ENCODE measurements at regions not wholly inside any gene's neighbourhood (a gene's known extent, or its start where the extent isn't known, plus 50 kb on each side); places are given as distances from the start of the nearest gene placed in this dataset.

GRCh38 chr2:126790987-126791780 lies 107.5 kb upstream of the TEX51 start:
- no peak overlapping the region for H3K27ac ChIP-seq
- DNase-seq (ENCODE audit: low read depth, low spot score): no peak

- DNase-seq (ENCODE audit: low read depth, low spot score): no peak
- no peak overlapping the region for H3K27ac ChIP-seq
These were observed 106.5 kb upstream of the TEX51 start for GRCh38 chr2:126792186-126792585.

DNA sequence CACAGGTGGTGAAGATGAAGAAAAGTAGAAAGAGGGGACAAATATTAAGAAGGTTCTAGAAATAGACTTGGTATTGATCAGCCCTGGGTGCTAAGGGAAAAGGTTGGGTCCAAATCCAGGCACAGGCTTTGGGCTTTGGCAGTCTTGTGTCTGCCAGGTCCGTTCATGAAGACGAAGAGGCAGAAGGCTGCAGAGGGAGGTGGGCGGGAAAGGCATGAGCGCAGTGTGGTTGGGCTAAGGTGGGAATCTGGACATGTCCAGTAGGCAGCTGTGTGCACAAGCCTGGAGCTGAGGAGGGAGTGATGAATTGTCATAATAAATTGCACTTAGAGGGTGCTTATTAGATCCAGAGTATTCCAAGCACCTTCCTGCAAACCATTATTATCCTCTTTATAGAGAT lies 105.7 kb upstream of the TEX51 start:
- H3K27ac ChIP-seq: no peak overlapping the region
- no peak for DNase-seq (ENCODE audit: low read depth, low spot score)

- DNase-seq (ENCODE audit: low read depth, low spot score): no peak
These were observed 104.6 kb upstream of the TEX51 start for GRCh38 chr2:126793885-126794613.

GRCh38 chr2:126795656-126796055 lies 103.0 kb upstream of the TEX51 start:
- no peak for DNase-seq (ENCODE audit: low read depth, low spot score)

More at GRCh38 chr2:126793885-126794613, 104.6 kb upstream of the TEX51 start:
- H3K27ac ChIP-seq: no peak overlapping the region

GRCh38 chr2:126796931-126797621 lies 101.6 kb upstream of the TEX51 start:
- no peak for DNase-seq (ENCODE audit: low read depth, low spot score)
- H3K27ac ChIP-seq: no peak overlapping the region

More at GRCh38 chr2:126795656-126796055, 103.0 kb upstream of the TEX51 start:
- H3K27ac ChIP-seq: no peak overlapping the region

DNA sequence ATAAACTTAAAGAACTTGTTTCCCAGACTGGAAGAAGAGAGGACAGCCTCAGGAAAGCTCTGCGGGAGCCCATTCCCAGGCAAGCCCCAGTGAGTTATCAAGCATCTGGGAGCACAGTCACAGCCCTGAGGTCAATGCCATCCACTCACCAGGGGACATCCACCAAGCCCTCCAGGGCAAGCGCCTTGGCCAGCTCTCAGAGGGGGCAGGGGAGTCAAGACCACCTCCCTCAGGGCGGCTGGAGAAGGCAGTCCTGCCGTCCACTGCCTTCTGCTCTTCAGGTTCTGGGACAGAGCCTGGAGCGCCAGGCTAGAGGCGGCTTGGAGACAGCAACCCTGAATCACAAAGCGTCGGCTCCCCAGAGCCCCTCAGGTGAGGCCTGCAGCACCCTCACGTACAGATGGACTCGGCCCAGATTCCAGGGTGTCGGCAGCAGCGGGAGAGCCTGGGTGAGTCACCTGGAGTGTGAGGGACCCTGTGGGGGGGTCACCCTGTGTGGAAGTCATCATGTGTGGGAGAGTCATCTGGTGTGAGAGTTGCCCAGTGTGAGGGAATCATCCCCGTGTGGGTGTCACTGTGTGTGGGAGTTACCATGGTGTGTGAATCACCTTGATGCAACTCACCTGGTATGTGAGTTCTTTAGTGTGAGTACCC lies 100.9 kb upstream of the TEX51 start:
- no peak overlapping the region for H3K27ac ChIP-seq
- DNase-seq (ENCODE audit: low read depth, low spot score): no peak

DNA sequence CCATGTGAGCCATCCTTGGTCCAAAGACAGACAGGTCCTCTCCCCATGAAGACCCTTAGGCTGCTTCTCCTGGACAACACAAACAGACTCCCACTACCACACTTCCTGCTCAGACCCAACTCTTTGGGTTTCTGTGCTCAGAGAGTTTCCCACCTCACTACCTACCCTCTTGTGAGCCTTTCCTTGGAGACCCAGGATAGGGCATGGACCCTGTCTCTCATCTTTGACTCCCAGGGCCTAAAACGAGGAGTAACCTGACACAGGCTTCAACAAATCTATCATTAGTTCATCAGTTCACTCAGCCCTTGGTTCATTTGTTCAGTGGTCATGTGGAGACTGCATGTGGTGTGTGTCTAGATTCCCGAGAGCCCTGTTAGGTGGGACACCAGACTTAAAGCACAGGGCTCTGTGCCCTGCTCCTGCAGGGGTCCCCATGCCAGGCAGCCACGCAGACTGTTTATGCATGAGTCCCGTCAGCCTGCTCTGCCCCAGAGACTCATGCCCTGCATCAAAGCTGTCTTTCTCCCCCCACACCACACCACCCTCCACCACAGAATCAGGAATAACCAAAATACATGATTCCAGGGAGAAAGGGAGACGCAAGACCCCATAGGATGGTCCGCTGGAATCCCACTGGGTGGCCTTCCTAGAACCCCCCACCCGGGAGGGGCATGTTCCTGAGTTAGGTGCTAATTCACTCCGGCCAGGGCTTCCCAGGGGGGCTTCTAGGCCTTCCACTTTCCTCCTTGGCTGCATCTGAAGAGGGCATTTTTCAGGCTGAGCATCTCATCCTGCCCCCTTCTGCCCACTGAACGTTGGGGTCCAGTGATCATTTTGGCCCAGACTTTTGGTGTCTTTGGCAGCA lies 100.2 kb upstream of the TEX51 start:
- no peak for DNase-seq (ENCODE audit: low read depth, low spot score)
- no peak overlapping the region for H3K27ac ChIP-seq

GRCh38 chr2:126799301-126799700 lies 99.4 kb upstream of the TEX51 start:
- no peak overlapping the region for H3K27ac ChIP-seq

DNA sequence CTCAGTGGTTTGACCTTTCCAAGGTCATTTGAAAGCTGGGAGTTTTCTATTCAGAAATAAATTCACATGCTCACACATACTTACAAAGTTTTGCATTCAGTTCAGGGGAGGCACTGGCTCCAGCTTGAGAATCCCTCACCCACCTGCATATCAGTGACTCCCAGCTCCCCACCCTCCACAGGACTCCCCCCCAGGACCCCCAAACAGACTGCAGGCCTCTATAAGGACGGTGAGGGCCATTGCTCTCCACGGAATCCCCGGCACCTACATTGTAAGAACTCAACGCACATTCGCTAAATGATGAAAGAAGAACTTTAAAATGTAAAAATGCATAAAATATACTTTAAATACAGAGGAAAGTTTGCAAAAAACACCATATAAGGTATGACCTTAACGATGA lies 97.2 kb upstream of the TEX51 start:
- no peak for DNase-seq (ENCODE audit: low read depth, low spot score)
- no peak overlapping the region for H3K27ac ChIP-seq

More at GRCh38 chr2:126799301-126799700, 99.4 kb upstream of the TEX51 start:
- DNase-seq (ENCODE audit: low read depth, low spot score): no peak

DNA sequence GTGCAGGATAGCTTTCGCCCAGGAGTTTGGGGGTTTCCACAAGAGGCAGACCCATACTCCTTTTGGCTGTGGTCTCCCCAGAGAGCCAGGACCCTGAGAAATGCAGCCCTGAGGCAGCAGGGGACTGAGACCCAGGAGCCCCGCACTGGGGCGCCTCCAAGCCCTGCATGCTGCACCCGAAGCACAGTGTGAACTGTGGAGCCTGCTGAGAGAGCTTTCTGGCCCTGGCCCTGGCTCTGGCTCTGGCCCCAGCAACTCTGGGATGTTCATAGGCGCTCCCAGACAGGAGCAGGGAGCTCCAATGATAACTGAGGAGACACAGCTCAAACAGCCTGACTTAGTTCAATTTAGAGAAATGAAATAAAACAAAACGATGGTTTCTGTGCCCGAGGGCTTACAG lies 96.4 kb upstream of the TEX51 start:
- no peak for DNase-seq (ENCODE audit: low read depth, low spot score)
- H3K27ac ChIP-seq: no peak overlapping the region

- DNase-seq (ENCODE audit: low read depth, low spot score): no peak
- H3K27ac ChIP-seq: no peak overlapping the region
These were observed 95.8 kb upstream of the TEX51 start for GRCh38 chr2:126802774-126803433.

DNA sequence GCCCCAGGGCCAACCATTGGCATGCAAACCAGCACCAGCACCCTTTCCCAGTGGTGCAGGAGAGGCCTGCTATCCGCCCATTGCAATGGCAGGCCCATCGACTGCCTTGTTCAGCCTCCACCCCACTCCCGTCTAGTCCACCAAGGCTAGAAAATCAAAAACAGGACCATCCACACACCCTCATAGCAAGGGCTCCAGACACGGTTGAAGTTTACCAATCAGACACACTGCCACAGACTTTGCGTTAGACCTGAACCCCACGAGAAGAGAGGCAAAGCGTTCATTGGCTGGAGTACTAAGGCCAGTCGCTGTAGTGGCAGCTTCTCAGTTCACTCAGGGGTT lies 95.3 kb upstream of the TEX51 start:
- H3K27ac ChIP-seq: no peak overlapping the region
- no peak for DNase-seq (ENCODE audit: low read depth, low spot score)

DNA sequence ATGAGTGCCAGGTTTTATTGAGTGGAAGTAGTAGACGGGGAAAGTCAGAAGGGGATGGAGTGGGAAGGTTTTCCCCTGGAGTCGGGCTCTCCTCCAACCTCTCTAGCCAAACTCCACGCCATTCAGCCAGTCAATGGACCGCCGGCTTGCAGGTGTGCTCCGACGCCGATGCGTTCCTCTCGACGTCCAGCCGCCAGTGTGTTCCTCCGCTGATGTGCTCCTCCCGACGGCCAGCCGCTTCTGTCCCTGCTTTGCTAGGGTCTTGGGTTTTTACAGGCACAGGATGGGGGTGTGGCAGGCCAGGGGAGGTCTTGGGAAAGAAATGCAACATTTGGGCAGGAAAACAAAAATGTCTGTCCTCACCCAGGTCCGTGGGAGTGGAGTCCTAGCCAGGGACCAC lies 94.3 kb upstream of the TEX51 start:
- no peak overlapping the region for H3K27ac ChIP-seq
- no peak for DNase-seq (ENCODE audit: low read depth, low spot score)

DNA sequence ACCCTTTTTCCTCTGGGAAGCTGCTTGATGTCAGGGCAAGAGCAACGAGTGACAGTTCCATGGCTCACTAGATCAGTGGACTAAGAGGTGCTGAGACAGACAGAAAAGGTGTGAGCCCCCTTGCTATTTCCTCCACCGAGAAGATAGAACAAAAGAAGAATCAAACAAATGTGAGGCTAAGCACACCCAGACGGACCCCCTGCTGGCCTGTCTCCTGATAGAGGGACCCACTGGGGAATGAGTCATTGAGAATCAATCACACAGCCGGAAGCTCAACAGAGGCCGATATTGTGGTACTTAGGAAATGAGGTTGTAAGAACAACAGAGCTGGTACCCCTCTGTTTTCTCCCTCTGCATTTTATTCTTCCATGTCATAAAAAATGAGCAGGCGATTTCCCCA lies 89.8 kb upstream of the TEX51 start:
- no peak for DNase-seq (ENCODE audit: low read depth, low spot score)

GRCh38 chr2:126809340-126809739 lies 89.3 kb upstream of the TEX51 start:
- no peak overlapping the region for H3K27ac ChIP-seq
- no peak for DNase-seq (ENCODE audit: low read depth, low spot score)

More for the DNA sequence above, 89.8 kb upstream of the TEX51 start:
- H3K27ac ChIP-seq: no peak overlapping the region

DNA sequence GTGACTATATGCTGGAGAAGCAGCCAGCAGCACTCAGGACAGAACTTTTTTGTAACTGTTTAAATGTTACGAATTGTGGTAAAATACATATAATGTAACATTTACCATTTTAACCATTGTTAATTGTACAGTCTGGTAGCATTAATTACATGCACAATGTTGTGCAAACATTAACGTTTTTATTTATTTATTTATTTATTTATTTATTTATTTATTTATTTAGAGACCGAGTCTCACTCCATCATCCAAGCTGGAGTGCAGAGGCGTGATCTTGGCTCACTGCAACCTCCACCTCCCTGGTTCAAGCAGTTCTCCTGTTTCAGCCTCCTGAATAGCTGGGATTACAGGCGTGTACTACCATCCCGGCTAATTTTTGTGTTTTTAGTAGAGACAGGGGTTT lies 88.7 kb upstream of the TEX51 start:
- H3K27ac ChIP-seq: no peak overlapping the region
- DNase-seq (ENCODE audit: low read depth, low spot score): no peak

- H3K27ac ChIP-seq: no peak overlapping the region
- no peak for DNase-seq (ENCODE audit: low read depth, low spot score)
These were observed 87.6 kb upstream of the TEX51 start for GRCh38 chr2:126811101-126811500.

GRCh38 chr2:126817172-126817571 lies 81.5 kb upstream of the TEX51 start:
- no peak overlapping the region for H3K27ac ChIP-seq
- DNase-seq (ENCODE audit: low read depth, low spot score): no peak

All from epithelial cell of prostate (primary cell).